ENCODE measurements at regions not wholly inside any gene's neighbourhood (a gene's known extent, or its start where the extent isn't known, plus 50 kb on each side); places are given as distances from the start of the nearest gene placed in this dataset.

GRCh38 chr3:5057857-5058324 lies 64.2 kb upstream of the ARL8B start:
- no TSS peak for BruUV-seq (replicated peaks)
- Histone ChIP-seq H3K36me3 (replicated peaks in 1 of 2; ENCODE audit: control insufficient read depth in 1 of 2, insufficient read depth in 2 of 2, low read length in 2 of 2) (no peaks in the 10 kb centered on the region), H3K4me1 (ENCODE audit: insufficient read depth, low read length) (peaks cover 6% of the 10 kb centered on the region; the same call in 1 of the 2 replicates), H3K4me3 (replicated peaks in 1 of 3; ENCODE audit: insufficient read depth in 1 of 3, low read depth in 2 of 3, low read length in 3 of 3) (no peak overlapping the region), H3K4me2 (ENCODE audit: low read depth, low read length) (no peak overlapping the region), H3K27ac (ENCODE audit: extremely low read length, insufficient read depth, low read length) (no peak overlapping the region), H3K27me3 (ENCODE audit: control insufficient read depth in 1 of 2, insufficient read depth in 2 of 2, low read length in 2 of 2) (peaks cover 0 to 22% of the 10 kb centered on the region in 2 experiments; a peak in 2 of 5 replicates), H3K9ac (ENCODE audit: insufficient read depth, low read depth, low read length) (no peak overlapping the region), H3K79me2 (ENCODE audit: insufficient read depth, low read length) (no peaks in the 10 kb centered on the region), H2AFZ (ENCODE audit: low read length) (no peak overlapping the region), H3K9me3 (ENCODE audit: low read length) (no peaks in the 10 kb centered on the region), H4K20me1 (ENCODE audit: insufficient read depth, low read length) (no peaks in the 10 kb centered on the region)
- DNase-seq (ENCODE audit: low spot score) (peak; percentile 60), ATAC-seq (peak; percentile 94), FAIRE-seq (peak; percentile 94)
- ChIA-PET CTCF (ENCODE audit: low intra/inter-chr PET ratio, low total read pairs) (interaction anchor here (1.3 to 3.0 kb wide), 4 partner anchors 9 to 402 kb away, joined by 4 to 50 read pairs (median 10); no protein-coding TSS in a partner anchor), POLR2A (no interaction called here)
- intact Hi-C loops (cut with micrococcal nuclease; ENCODE audit: unreplicated experiment), result loop anchor here (1.0 to 2.0 kb wide), 4 partner anchors 31 to 402 kb away; no protein-coding TSS in a partner anchor
- 0 out of 2 replicates have a peak, but pooled peaks have one; percentile 23 for TF ChIP-seq ELF3 (CRISPR knock-in tag; IDR thresholded peaks at IDR 0.05)
- 0 out of 2 replicates have a peak, but pooled peaks have one; percentile 34 for TF ChIP-seq ZSCAN29 (CRISPR knock-in tag; conservative IDR thresholded peaks at IDR 0.05)
- peak; percentile 47 for TF ChIP-seq GATAD2A (CRISPR knock-in tag; IDR thresholded peaks at IDR 0.05)
- no peak for TF ChIP-seq ISL2 (CRISPR knock-in tag; IDR thresholded peaks at IDR 0.05)
- TF ChIP-seq ZNF460 (CRISPR knock-in tag; IDR thresholded peaks at IDR 0.05; ENCODE audit: borderline replicate concordance), result 0 out of 2 replicates have a peak, but pooled peaks have one; percentile 47
- no peak for TF ChIP-seq ZKSCAN5 (CRISPR knock-in tag; IDR thresholded peaks at IDR 0.05)
- peak; percentile 77 for TF ChIP-seq RAD21 (CRISPR knock-in tag; IDR thresholded peaks at IDR 0.05)
- no peak for TF ChIP-seq ZNF251 (CRISPR knock-in tag; IDR thresholded peaks at IDR 0.05)
- TF ChIP-seq SMC3 (IDR thresholded peaks at IDR 0.05; ENCODE audit: low read length), result peak; percentile 93
- TF ChIP-seq CTCF (CRISPR knock-in tag; IDR thresholded peaks at IDR 0.05), result peak; percentile 81
- TF ChIP-seq HMGXB4 (CRISPR knock-in tag; IDR thresholded peaks at IDR 0.05; ENCODE audit: borderline replicate concordance in 1 of 2, low read depth in 1 of 2), result 0 out of 4 replicates have a peak, but pooled peaks of 1 of the 2 experiments have one; percentile 42
- TF ChIP-seq STAG1 (CRISPR knock-in tag; IDR thresholded peaks at IDR 0.05), result peak; percentile 96
- in situ Hi-C loops (cut with HindIII; ENCODE audit: extremely low pct_ligation_motif_present, low pct_unique_long_range_greater_than_20kb), result no loop called here
- 17% methylated on average over 7 of the region's 7 CpGs for WGBS (ENCODE audit: low lambda C conversion rate)
